PFSK-1 (cell line): ENCODE measurements at regions not wholly inside any gene's neighbourhood (a gene's known extent, or its start where the extent isn't known, plus 50 kb on each side); places are given as distances from the start of the nearest gene placed in this dataset.

Experiments
- FOXP2 ChIP-seq: optimal IDR thresholded peaks from 2 replicates; pipeline ENCODE3; 2011; ENCODE audit warnings: borderline replicate concordance, control low read depth, inconsistent platforms; ENCODE audit not compliant: insufficient read depth; ENCODE audit errors: extremely low read length, extremely low read depth
- POLR2AphosphoS5 ChIP-seq: IDR thresholded peaks from 2 replicates; pipeline ENCODE4 v1.6.1; 2012; ENCODE audit warnings: low read depth, mild to moderate bottlenecking, control low read depth, low read length, moderate library complexity
- REST ChIP-seq, 2 experiments: IDR thresholded peaks; 2 replicates each; pipeline versions ENCODE4 v1.6.1 to v1.8.0; 2011 to 2012; ENCODE audit warnings: low read depth in 2 of 2, low read length in 2 of 2, control low read depth in 1 of 2, inconsistent platforms in 1 of 2, mild to moderate bottlenecking in 1 of 2, moderate library complexity in 1 of 2; ENCODE audit not compliant: insufficient read depth in 1 of 2
- SIN3A ChIP-seq: IDR thresholded peaks from 2 replicates; pipeline ENCODE4 v1.6.1; 2012; ENCODE audit warnings: mild to moderate bottlenecking, low read length, moderate library complexity, borderline replicate concordance; ENCODE audit not compliant: insufficient read depth

- no peak for TF ChIP-seq REST (IDR thresholded peaks at IDR 0.05; ENCODE audit: insufficient read depth in 1 of 2, low read depth in 2 of 2, low read length in 2 of 2)
- TF ChIP-seq SIN3A, result no peak
- TF ChIP-seq POLR2AphosphoS5, result no peak
- no peak for TF ChIP-seq FOXP2
Measured at GRCh38 chr11:116613206-116613875, 159.4 kb downstream of the BUD13 start.
